Ecto neural progenitor cell (in vitro differentiated cells): ENCODE measurements at regions not wholly inside any gene's neighbourhood (a gene's known extent, or its start where the extent isn't known, plus 50 kb on each side); places are given as distances from the start of the nearest gene placed in this dataset.

Experiments
- DNase-seq: peaks from one replicate; pipeline ENCODE4 v3.0.0-alpha.2; 2018; ENCODE audit warnings: low spot score

GRCh38 chr10:75294518-75294865, 58.7 kb upstream of the COMTD1 start:
- no peak for DNase-seq

- no peak for DNase-seq
Observed at GRCh38 chr10:75294031-75294437, 58.3 kb upstream of the COMTD1 start.

- no peak for DNase-seq
Observed at GRCh38 chr10:75293446-75293820, 57.7 kb upstream of the COMTD1 start.

GRCh38 chr10:75292794-75293445, 57.2 kb upstream of the COMTD1 start:
- DNase-seq, result no peak

- DNase-seq, result no peak
Observed at GRCh38 chr10:75291805-75292204, 56.0 kb upstream of the COMTD1 start.

GRCh38 chr10:75288140-75288711, 52.5 kb upstream of the COMTD1 start:
- no peak for DNase-seq

- no peak for DNase-seq
Observed at GRCh38 chr10:75287697-75288096, 51.9 kb upstream of the COMTD1 start.

GRCh38 chr10:75286901-75287300, 51.1 kb upstream of the COMTD1 start:
- DNase-seq, result no peak
